ENCODE measurements at regions not wholly inside any gene's neighbourhood (a gene's known extent, or its start where the extent isn't known, plus 50 kb on each side); places are given as distances from the start of the nearest gene placed in this dataset.

DNA sequence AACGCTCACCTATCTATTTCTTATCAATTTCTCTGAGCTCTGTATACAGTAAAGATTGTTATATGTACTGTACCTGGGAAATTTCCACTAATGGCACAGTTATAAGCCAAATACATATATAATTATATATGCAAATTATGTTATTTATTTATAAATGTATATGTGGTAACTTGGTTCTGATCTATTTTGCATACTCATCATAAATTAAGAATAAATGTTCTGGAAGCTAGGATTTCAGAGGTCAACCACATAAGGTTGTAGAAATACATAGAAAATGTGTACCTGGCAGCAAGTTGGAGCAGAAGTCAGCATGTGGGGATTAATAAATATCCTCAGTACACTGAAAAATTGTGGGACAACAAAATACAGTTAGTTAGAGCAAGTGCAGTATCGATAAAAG, 353.7 kb upstream of the ZNF521 start:
- TF ChIP-seq, protein P1, sequence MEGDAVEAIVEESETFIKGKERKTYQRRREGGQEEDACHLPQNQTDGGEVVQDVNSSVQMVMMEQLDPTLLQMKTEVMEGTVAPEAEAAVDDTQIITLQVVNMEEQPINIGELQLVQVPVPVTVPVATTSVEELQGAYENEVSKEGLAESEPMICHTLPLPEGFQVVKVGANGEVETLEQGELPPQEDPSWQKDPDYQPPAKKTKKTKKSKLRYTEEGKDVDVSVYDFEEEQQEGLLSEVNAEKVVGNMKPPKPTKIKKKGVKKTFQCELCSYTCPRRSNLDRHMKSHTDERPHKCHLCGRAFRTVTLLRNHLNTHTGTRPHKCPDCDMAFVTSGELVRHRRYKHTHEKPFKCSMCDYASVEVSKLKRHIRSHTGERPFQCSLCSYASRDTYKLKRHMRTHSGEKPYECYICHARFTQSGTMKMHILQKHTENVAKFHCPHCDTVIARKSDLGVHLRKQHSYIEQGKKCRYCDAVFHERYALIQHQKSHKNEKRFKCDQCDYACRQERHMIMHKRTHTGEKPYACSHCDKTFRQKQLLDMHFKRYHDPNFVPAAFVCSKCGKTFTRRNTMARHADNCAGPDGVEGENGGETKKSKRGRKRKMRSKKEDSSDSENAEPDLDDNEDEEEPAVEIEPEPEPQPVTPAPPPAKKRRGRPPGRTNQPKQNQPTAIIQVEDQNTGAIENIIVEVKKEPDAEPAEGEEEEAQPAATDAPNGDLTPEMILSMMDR (IDR thresholded peaks at IDR 0.05; ENCODE audit: poor library complexity), result no peak
- no peak for TF ChIP-seq EZH2 (IDR thresholded peaks at IDR 0.05; ENCODE audit: borderline replicate concordance)
